IPS-15b (cell line): ENCODE measurements at regions not wholly inside any gene's neighbourhood (a gene's known extent, or its start where the extent isn't known, plus 50 kb on each side); places are given as distances from the start of the nearest gene placed in this dataset.
"Not testable (repeated sequence)": the region's sequence is repeated elsewhere in the genome, so short reads cannot be mapped to it uniquely, and the experiment has no call there.

ENCODE experiments used
- H3K27me3 ChIP-seq: one replicate; pipeline ENCODE4 v1.6.1; 2013; ENCODE audit warnings: low read length; ENCODE audit not compliant: control insufficient read depth, insufficient read depth
- H3K36me3 ChIP-seq: one replicate; pipeline ENCODE4 v1.6.1; 2013; ENCODE audit warnings: low read length; ENCODE audit not compliant: control insufficient read depth, insufficient read depth
- H3K4me1 ChIP-seq: one replicate; pipeline ENCODE4 v1.6.1; 2013; ENCODE audit warnings: mild to moderate bottlenecking, low read length; ENCODE audit not compliant: control insufficient read depth, insufficient read depth
- H3K4me3 ChIP-seq: one replicate; pipeline ENCODE4 v1.5.1; 2013; ENCODE audit warnings: low read depth, low read length
- H3K9ac ChIP-seq: one replicate; pipeline ENCODE4 v1.6.1; 2013; ENCODE audit warnings: low read depth, mild to moderate bottlenecking, low read length
- H3K9me3 ChIP-seq: one replicate; pipeline ENCODE4 v1.6.1; 2013; ENCODE audit warnings: mild to moderate bottlenecking, low read length; ENCODE audit not compliant: control insufficient read depth, insufficient read depth

DNA sequence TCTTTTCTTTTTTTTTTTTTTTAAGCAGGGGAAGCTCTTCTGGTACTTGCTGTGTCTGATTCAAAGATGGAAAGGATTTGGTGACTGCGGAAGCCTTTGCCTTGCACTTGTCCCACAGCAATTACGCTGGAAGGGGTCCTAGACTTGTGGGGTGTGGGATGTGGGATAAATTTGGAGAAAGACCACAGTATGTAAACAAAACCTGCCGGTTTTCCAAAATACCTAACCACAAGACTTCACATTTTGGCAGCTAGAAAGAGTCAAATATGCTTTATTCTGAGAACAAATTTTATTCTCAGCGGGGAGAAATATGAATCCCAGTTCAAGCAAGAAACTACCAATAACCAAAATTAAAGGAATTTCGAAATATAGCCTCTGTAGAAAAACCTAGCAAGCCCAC is 176.5 kb downstream of the SPRY2 start:
- Histone ChIP-seq H3K4me1 (no peaks in the 10 kb centered on the region), H3K36me3 (no peaks in the 10 kb centered on the region), H3K4me3 (no peak overlapping the region), H3K9me3 (no peaks in the 10 kb centered on the region), H3K27me3 (no peaks in the 10 kb centered on the region), H3K9ac (no peak overlapping the region)

DNA sequence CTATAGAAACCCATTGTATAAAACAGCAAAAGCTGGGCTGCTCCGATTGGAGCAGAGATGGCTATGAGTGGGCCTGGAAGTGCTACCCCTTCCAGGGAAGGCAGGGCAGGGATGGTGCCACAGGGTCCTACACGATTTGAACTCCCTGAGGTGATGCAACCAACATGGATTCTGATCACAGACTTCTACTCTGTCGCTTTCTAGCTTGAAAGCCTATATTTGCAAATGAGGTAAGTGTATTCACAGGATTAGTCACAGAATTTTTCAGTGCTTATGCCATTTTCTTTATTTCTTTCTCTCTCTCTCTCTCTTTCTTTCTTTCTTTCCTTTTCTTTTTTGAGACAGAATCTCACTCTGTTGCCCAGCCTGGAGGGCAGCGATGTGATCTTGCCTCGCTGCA is 179.0 kb downstream of the SPRY2 start:
- Histone ChIP-seq H3K4me3 (no peak overlapping the region), H3K4me1 (no peaks in the 10 kb centered on the region), H3K9me3 (no peaks in the 10 kb centered on the region), H3K9ac (no peak overlapping the region), H3K36me3 (no peaks in the 10 kb centered on the region), H3K27me3 (no peaks in the 10 kb centered on the region)

DNA sequence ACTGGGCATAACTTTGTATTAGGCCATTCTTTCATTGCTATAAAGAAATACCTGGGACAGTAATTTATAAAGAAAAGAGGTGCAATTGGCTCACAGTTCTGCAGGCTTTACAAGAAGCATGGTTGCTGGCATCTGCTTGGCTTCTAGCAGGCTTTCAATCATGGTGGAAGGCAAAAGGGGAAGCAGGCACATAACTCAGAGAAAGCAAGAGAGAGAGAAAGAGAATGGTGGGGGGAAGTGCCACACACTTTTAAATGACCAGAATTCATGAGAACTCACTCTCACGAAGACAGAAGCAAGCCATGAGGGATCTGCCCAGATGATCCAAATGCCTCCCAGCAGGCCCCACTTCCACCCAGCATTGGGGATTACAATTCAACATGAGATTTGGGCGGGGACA is 179.7 kb downstream of the SPRY2 start:
- Histone ChIP-seq H3K27me3 (no peaks in the 10 kb centered on the region), H3K9me3 (no peaks in the 10 kb centered on the region), H3K36me3 (no peaks in the 10 kb centered on the region), H3K4me3 (no peak overlapping the region), H3K9ac (no peak overlapping the region), H3K4me1 (no peaks in the 10 kb centered on the region)

DNA sequence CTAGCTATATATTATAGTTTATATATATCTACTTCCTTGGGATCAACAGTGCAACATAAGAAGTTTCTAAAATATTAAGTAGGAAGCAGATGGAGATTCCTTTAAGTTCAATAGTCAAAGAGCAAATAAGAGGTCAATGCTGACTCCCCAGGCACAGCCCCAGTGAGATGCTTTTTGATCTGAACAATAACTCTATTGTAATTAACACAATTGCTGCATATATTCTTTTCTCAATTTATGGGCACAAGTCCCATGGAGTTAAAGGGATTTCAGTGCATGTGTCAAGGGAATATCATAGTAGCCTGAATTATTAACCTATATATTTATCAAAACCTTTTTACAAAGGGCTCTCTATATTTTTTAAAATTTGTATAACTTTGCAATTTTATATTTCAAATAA is 180.8 kb downstream of the SPRY2 start:
- Histone ChIP-seq H3K27me3 (no peaks in the 10 kb centered on the region), H3K4me3 (no peak overlapping the region), H3K4me1 (no peaks in the 10 kb centered on the region), H3K9me3 (no peaks in the 10 kb centered on the region), H3K36me3 (no peaks in the 10 kb centered on the region), H3K9ac (no peak overlapping the region)

DNA sequence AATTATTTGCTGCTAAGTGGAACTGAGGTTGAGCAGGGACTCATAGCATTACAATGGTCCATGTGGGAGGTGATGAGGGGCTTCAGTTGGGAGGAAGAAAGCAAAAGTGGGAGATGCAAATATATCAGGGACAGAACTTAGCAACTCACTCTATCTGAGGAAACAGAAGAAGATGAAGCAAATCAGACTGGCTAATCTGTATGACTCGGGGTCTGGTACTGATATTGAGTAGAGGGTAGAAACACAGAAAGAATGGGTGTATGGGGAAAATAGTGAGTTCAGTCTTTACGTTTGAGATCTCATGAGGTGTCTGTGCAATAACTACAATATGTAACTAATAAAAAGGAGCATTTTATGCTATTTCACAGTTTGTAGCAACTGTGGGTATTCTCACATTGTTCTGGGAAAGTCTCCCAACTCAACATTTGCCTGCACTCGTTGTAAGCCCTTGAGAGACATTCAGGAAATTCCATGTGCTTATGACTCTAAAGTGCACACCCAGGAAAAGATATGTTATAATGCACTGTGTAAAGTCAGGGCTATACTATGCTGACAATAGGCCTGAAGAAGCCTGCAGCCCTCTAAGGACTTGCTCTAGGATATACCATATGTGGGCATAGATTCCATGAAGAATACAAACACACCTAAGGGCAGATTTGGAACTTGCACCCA is 183.5 kb downstream of the SPRY2 start:
- Histone ChIP-seq H3K27me3 (no peaks in the 10 kb centered on the region), H3K4me1 (no peaks in the 10 kb centered on the region), H3K9ac (no peak overlapping the region), H3K9me3 (no peaks in the 10 kb centered on the region), H3K4me3 (no peak overlapping the region), H3K36me3 (no peaks in the 10 kb centered on the region)

DNA sequence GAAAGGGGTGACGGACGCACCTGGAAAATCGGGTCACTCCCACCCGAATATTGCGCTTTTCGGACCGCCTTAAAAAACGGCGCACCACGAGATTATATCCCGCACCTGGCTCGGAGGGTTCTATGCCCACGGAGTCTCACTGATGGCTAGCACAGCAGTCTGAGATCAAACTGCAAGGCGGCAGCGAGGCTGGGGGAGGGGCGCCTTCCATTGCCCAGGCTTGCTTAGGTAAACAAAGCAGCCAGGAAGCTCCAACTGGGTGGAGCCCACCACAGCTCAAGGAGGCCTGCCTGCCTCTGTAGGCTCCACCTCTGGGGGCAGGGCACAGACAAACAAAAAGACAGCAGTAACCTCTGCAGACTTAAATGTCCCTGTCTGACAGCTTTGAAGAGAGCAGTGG is 188.8 kb downstream of the SPRY2 start:
- not testable (repeated sequence) for H3K36me3 ChIP-seq, H3K27me3 ChIP-seq, H3K9ac ChIP-seq, H3K4me1 ChIP-seq, H3K9me3 ChIP-seq, H3K4me3 ChIP-seq

DNA sequence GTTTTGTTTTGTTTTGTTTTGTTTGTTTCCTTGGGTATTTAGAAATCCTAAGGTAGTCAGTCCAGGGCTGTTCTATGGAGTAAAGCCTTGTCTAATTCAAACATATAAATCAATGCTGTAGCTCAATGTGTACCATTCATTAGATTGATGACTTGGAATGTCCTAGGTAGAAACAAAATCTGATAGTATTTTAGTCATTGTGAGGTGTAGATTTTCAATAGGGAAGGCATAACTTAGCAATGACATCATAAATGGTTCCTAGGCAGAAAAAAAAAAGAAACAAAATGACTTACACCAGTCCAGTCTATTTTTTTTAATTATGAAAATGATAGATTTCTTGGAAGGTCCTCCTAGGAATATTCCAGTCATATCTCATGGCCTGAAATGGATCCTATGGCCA is 189.9 kb downstream of the SPRY2 start:
- Histone ChIP-seq H3K27me3 (no peaks in the 10 kb centered on the region), H3K4me3 (no peak overlapping the region), H3K9me3 (no peaks in the 10 kb centered on the region), H3K9ac (no peak overlapping the region), H3K36me3 (no peaks in the 10 kb centered on the region), H3K4me1 (no peaks in the 10 kb centered on the region)

DNA sequence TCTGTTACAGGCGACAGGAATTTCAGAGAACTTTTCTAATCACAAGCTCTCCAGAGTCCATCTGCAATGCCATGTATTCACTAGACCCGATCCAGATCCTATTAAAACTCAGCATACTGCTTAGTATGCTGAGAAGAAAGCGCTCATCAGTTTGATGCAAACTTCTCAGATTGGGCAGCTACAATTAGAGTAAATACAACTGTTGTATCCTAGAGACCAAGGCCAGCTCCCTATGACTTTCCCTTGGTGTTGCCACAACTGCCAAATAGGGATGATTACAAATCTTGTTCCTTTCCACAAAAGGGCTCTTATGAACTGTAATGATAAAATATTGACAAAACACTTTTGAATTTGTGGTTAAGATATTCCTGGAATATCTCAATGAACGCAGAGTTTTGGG is 191.2 kb downstream of the SPRY2 start:
- H3K27me3 ChIP-seq: no peaks in the 10 kb centered on the region
- no peaks in the 10 kb centered on the region for H3K4me1 ChIP-seq
- H3K36me3 ChIP-seq: no peaks in the 10 kb centered on the region
- no peak overlapping the region for H3K4me3 ChIP-seq
- no peak overlapping the region for H3K9ac ChIP-seq
- no peaks in the 10 kb centered on the region for H3K9me3 ChIP-seq

DNA sequence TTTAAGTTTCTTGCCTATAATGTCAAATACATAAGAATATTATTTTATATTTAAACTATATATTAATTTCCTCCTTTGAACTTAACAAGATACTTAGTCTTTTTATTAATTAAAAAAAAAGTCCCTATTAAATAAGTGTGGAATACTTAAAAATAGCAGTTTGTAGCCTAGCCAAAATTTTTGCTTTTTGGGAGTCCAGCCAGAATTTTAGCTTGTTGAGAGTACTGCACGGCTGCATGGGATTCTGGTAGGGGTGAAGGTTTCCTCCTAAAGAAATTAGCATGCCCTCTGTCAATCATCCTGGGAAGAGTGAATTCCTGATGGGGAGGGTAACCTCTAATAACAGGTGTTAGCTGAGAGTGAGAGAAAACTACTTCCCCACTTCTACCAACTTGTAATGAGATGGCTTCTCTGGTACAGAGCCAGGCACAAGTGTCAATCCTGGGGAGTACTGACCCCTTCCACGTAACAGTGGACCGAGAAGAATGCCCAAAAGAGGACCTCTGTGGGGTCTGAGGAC is 195.7 kb downstream of the SPRY2 start:
- Histone ChIP-seq H3K9me3 (no peaks in the 10 kb centered on the region), H3K36me3 (no peaks in the 10 kb centered on the region), H3K4me1 (peaks cover 3% of the 10 kb centered on the region), H3K27me3 (no peaks in the 10 kb centered on the region), H3K9ac (no peak overlapping the region), H3K4me3 (no peak overlapping the region)

DNA sequence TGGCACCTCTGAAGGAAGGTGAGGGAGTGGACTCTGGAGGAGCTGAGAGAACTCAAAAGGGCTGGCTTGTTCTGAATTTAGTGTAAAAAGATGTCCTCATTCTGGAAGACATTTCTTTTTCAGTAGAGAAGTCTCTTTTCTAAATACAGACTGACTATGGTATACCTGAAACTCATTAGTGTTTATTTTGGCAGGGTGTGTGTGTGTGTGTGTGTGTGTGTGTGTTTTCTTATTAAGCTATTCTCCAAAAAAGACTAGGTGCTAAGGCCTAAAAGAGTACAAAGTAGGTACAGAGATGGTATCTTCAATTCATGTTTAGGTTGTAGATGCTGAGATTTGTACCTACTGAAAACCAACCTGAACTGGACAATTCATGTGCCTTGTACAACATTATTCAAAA is 196.4 kb downstream of the SPRY2 start:
- Histone ChIP-seq H3K4me1 (peaks cover 3% of the 10 kb centered on the region), H3K36me3 (no peaks in the 10 kb centered on the region), H3K9ac (no peak overlapping the region), H3K4me3 (no peak overlapping the region), H3K9me3 (no peaks in the 10 kb centered on the region), H3K27me3 (no peaks in the 10 kb centered on the region)

DNA sequence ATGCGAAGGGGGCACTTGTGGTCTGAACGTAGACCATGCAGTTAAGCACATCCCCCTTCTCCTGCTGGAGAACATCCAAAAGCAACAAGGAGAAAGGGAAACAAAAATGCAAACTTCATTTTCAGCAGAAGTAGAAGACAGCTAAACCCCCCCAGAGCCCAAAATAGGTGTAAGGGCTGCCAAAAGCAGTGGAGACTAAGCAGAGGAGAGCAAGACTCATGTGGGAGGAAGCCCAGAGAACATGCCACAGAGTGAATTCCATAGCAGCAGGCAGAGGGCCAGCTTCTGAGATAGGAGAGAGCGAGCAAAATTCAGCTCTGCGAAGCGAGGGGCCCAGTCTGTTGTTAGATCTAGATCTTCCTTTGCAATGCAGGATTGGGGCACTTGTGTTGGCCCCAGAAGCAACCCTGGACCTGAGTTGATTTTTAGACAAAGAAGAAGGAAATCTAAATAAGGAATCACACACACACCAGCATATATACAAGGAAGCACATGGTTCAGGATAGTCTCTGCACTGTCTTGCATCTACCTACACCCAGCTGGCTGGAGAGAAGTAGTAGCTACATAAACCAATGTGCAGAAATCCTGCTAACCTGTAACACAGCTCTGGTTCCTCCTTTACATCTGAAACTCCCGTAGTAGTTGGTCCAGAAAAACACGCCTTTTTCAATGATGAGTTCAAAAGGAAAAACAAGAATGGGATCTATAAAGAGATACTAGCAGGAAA is 199.6 kb downstream of the SPRY2 start:
- H3K4me1 ChIP-seq: peaks cover 3% of the 10 kb centered on the region
- H3K9ac ChIP-seq: no peak overlapping the region
- H3K36me3 ChIP-seq: no peaks in the 10 kb centered on the region
- no peaks in the 10 kb centered on the region for H3K9me3 ChIP-seq
- no peak overlapping the region for H3K4me3 ChIP-seq
- H3K27me3 ChIP-seq: no peaks in the 10 kb centered on the region

DNA sequence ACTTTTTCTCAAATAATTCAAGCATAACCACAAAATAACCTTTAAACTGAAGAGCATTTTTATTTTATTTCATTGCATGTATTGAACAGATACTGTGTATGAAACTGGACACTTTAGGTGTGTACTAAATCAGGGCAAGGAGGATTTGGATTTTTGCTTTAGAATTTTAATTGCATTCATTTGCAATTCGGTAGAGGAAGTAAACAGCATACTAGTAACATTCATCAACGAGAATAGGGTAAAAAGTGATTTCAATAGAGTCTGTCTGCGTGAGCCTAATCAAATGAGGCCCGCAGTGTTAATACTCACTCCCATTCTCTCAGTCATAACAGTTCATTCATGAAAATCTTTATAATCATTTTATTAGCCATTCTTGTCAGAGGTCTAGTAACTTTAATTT is 200.2 kb downstream of the SPRY2 start:
- H3K27me3 ChIP-seq: no peaks in the 10 kb centered on the region
- no peak overlapping the region for H3K4me3 ChIP-seq
- no peaks in the 10 kb centered on the region for H3K36me3 ChIP-seq
- no peaks in the 10 kb centered on the region for H3K9me3 ChIP-seq
- no peak overlapping the region for H3K9ac ChIP-seq
- peaks cover 3% of the 10 kb centered on the region for H3K4me1 ChIP-seq
